GM23338 (cell line): ENCODE measurements at regions not wholly inside any gene's neighbourhood (a gene's known extent, or its start where the extent isn't known, plus 50 kb on each side); places are given as distances from the start of the nearest gene placed in this dataset.

ENCODE experiments used
- ATAC-seq: fragments of 200-7000 bp; cut with Tn5 transposase; 3 replicates; pipeline ENCODE4 v1.9.1; 2020
- DNase-seq: peaks from one replicate; pipeline ENCODE4 v3.0.0-alpha.2; 2015; ENCODE audit warnings: low spot score
- H2AFZ ChIP-seq: fragments of 200-600 bp; sonication (generic); 2 replicates; pipeline ENCODE4 v1.8.0; 2016; ENCODE audit warnings: antibody characterized with exemption, mild to moderate bottlenecking, moderate library complexity
- H3F3A ChIP-seq: fragments of 200-600 bp; sonication (generic); replicated peaks from 2 replicates; pipeline ENCODE4 v1.8.0; 2017; ENCODE audit warnings: antibody characterized with exemption, mixed run types, low read depth
- H3K27ac ChIP-seq: fragments of 200-600 bp; sonication (generic); 2 replicates; pipeline ENCODE4 v1.6.1; 2016; ENCODE audit warnings: low read depth
- H3K27me3 ChIP-seq: fragments of 200-600 bp; sonication (generic); 2 replicates; pipeline ENCODE4 v1.8.0; 2016; ENCODE audit warnings: mild to moderate bottlenecking, mixed run types, moderate library complexity; ENCODE audit not compliant: insufficient read depth
- H3K36me3 ChIP-seq: fragments of 200-600 bp; sonication (generic); 2 replicates; pipeline ENCODE4 v1.8.0; 2016; ENCODE audit warnings: mild to moderate bottlenecking; ENCODE audit not compliant: insufficient read depth
- H3K4me1 ChIP-seq: fragments of 200-600 bp; sonication (generic); 2 replicates; pipeline ENCODE4 v1.8.0; 2016; ENCODE audit warnings: mild to moderate bottlenecking, moderate library complexity; ENCODE audit not compliant: insufficient read depth
- H3K4me2 ChIP-seq: fragments of 200-600 bp; sonication (generic); 2 replicates; pipeline ENCODE4 v1.7.1; 2017; ENCODE audit warnings: mixed run types
- H3K4me3 ChIP-seq: fragments of 200-600 bp; sonication (generic); 2 replicates; pipeline ENCODE4 v1.6.1; 2016; ENCODE audit warnings: mixed run types
- H3K79me2 ChIP-seq: fragments of 200-600 bp; sonication (generic); replicated peaks from 2 replicates; pipeline ENCODE4 v1.8.0; 2017; ENCODE audit warnings: mild to moderate bottlenecking; ENCODE audit not compliant: insufficient read depth
- H3K9me2 ChIP-seq: fragments of 200-600 bp; sonication (generic); 2 replicates; pipeline ENCODE4 v1.8.0; 2017; ENCODE audit not compliant: insufficient read depth
- H4K20me1 ChIP-seq: fragments of 200-600 bp; sonication (generic); replicated peaks from 2 replicates; pipeline ENCODE4 v1.8.0; 2017; ENCODE audit warnings: mild to moderate bottlenecking; ENCODE audit not compliant: insufficient read depth
- H3K27ac Mint-ChIP-seq: 2 replicates; pipeline ENCODE4 v1.8.0; 2020; ENCODE audit warnings: inconsistent platforms, mild to moderate bottlenecking, moderate library complexity, mixed read lengths
- H3K27me3 Mint-ChIP-seq: 3 replicates; pipeline ENCODE4 v1.8.0; 2022; ENCODE audit warnings: low read depth, mild to moderate bottlenecking, moderate library complexity, mixed read lengths, inconsistent platforms; ENCODE audit not compliant: insufficient read depth, poor library complexity
- H3K36me3 Mint-ChIP-seq: 3 replicates; pipeline ENCODE4 v1.8.0; 2021; ENCODE audit warnings: low read depth, mild to moderate bottlenecking, inconsistent platforms, moderate library complexity, mixed read lengths
- H3K4me1 Mint-ChIP-seq: 3 replicates; pipeline ENCODE4 v1.8.0; 2020; ENCODE audit warnings: mild to moderate bottlenecking, inconsistent platforms, mixed read lengths
- H3K4me3 Mint-ChIP-seq: 3 replicates; pipeline ENCODE4 v1.8.0; 2021; ENCODE audit warnings: moderate library complexity, mild to moderate bottlenecking, inconsistent platforms, mixed read lengths
- H3K9me3 Mint-ChIP-seq: 3 replicates; pipeline ENCODE4 v1.8.0; 2020; ENCODE audit warnings: moderate library complexity, mild to moderate bottlenecking, inconsistent platforms, mixed read lengths
- CREB1 ChIP-seq: fragments of 250-450 bp; sonication (Bioruptor Pico); IDR thresholded peaks from 2 replicates; pipeline ENCODE4 v1.5.0; 2020; ENCODE audit warnings: low read depth, mild to moderate bottlenecking, moderate library complexity
- EZH2 ChIP-seq: fragments of 200-600 bp; sonication (generic); IDR thresholded peaks from one replicate; pipeline ENCODE4 v1.8.0; 2017; ENCODE audit warnings: antibody characterized with exemption, mild to moderate bottlenecking, low read depth; ENCODE audit not compliant: unreplicated experiment
- NANOG ChIP-seq: IDR thresholded peaks from 2 replicates; pipeline ENCODE4 v1.6.1; 2016; ENCODE audit warnings: antibody characterized with exemption, borderline replicate concordance
- POLR2AphosphoS5 ChIP-seq: IDR thresholded peaks from 2 replicates; pipeline ENCODE4 v1.6.1; 2016; ENCODE audit warnings: antibody characterized with exemption, low read depth
- STAT1 ChIP-seq: IDR thresholded peaks from one replicate; pipeline ENCODE4 v1.6.1; 2016; ENCODE audit warnings: antibody characterized with exemption; ENCODE audit not compliant: unreplicated experiment
- ZNF114 ChIP-seq: fragments of 250-450 bp; sonication (Bioruptor Pico); IDR thresholded peaks from 2 replicates; pipeline ENCODE4 v1.5.0; 2020; ENCODE audit warnings: mild to moderate bottlenecking, moderate library complexity
- ZNF331 ChIP-seq: fragments of 250-450 bp; sonication (Bioruptor Pico); IDR thresholded peaks from 2 replicates; pipeline ENCODE4 v1.5.0; 2020; ENCODE audit warnings: low read depth, mild to moderate bottlenecking, moderate library complexity
- TF ChIP-seq, protein P1 (sequence below), 2 experiments: fragments of 200-600 bp in 1 of 2; sonication (generic) in 1 of 2; conservative IDR thresholded peaks; 2 replicates each; pipeline versions ENCODE4 v1.5.1 to v1.6.1; 2016 to 2017; ENCODE audit warnings: antibody characterized with exemption in 2 of 2, low read depth in 2 of 2, mild to moderate bottlenecking in 2 of 2, moderate library complexity in 1 of 2
- TF ChIP-seq, protein P2 (sequence below): IDR thresholded peaks from 2 replicates; pipeline ENCODE4 v1.6.1; 2016; ENCODE audit warnings: antibody characterized with exemption
- TF ChIP-seq, protein P3 (sequence below): IDR thresholded peaks from one replicate; pipeline ENCODE4 v1.6.1; 2018; ENCODE audit warnings: antibody characterized with exemption; ENCODE audit not compliant: unreplicated experiment
- TF ChIP-seq, protein P4 (sequence below): fragments of 250-450 bp; sonication (Bioruptor Pico); IDR thresholded peaks from 2 replicates; pipeline ENCODE4 v1.5.0; 2020; ENCODE audit warnings: mild to moderate bottlenecking, moderate library complexity

DNA sequence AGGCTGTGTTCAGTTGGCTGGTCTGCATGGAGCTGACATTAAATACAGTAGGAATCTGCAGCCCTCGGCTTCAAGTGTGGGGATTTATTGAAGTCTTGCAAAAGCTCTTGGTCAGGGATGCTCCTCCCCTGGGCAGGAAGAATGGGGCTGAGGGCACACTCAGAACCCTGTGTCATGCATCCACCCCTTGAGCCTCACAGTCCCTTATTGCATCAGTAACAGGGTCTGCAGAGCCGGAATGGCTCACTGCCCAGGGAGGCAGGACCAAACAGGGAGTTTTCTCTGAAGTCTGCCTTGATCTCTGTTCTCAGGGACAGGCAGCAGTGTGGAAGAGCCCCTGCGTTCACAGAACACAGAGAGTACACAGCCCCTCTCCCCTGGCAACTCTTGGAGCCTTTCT is 216.8 kb downstream of the ENGASE start:
- no peak overlapping the region for H3K4me2 ChIP-seq

More for the DNA sequence above, 216.8 kb downstream of the ENGASE start:
- H3K9me3 Mint-ChIP-seq = no peaks in the 10 kb centered on the region; the same call in 2 of the 3 replicates
- no peak for DNase-seq
- H3K9me2 ChIP-seq = no peaks in the 10 kb centered on the region
- H3F3A ChIP-seq = no peaks in the 10 kb centered on the region
- H2AFZ ChIP-seq = no peak overlapping the region
- no peaks in the 10 kb centered on the region for H3K4me1 ChIP-seq
- H3K27me3 ChIP-seq = peaks cover 7% of the 10 kb centered on the region; the same call in 1 of the 2 replicates
- peaks cover 15% of the 10 kb centered on the region for H3K4me1 Mint-ChIP-seq
- H3K27ac ChIP-seq = no peak overlapping the region
- no peak for ATAC-seq
- H3K27ac Mint-ChIP-seq = no peak overlapping the region
- H3K27me3 Mint-ChIP-seq = peaks cover 24% of the 10 kb centered on the region
- no peak overlapping the region for H3K4me3 Mint-ChIP-seq
- H3K36me3 Mint-ChIP-seq = no peaks in the 10 kb centered on the region
- no peaks in the 10 kb centered on the region for H3K36me3 ChIP-seq
- no peaks in the 10 kb centered on the region; the same call in 1 of the 2 replicates for H4K20me1 ChIP-seq
- no peak overlapping the region for H3K4me3 ChIP-seq
- no peaks in the 10 kb centered on the region for H3K79me2 ChIP-seq
- TF ChIP-seq CREB1 (CRISPR knock-in tag) = no peak
- TF ChIP-seq, protein P1, sequence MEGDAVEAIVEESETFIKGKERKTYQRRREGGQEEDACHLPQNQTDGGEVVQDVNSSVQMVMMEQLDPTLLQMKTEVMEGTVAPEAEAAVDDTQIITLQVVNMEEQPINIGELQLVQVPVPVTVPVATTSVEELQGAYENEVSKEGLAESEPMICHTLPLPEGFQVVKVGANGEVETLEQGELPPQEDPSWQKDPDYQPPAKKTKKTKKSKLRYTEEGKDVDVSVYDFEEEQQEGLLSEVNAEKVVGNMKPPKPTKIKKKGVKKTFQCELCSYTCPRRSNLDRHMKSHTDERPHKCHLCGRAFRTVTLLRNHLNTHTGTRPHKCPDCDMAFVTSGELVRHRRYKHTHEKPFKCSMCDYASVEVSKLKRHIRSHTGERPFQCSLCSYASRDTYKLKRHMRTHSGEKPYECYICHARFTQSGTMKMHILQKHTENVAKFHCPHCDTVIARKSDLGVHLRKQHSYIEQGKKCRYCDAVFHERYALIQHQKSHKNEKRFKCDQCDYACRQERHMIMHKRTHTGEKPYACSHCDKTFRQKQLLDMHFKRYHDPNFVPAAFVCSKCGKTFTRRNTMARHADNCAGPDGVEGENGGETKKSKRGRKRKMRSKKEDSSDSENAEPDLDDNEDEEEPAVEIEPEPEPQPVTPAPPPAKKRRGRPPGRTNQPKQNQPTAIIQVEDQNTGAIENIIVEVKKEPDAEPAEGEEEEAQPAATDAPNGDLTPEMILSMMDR (conservative IDR thresholded peaks at IDR 0.05; ENCODE audit: low read depth in 2 of 2) = no peak
- TF ChIP-seq POLR2AphosphoS5 = no peak
- no peak for TF ChIP-seq STAT1
- no peak for TF ChIP-seq EZH2
- TF ChIP-seq, protein P2, sequence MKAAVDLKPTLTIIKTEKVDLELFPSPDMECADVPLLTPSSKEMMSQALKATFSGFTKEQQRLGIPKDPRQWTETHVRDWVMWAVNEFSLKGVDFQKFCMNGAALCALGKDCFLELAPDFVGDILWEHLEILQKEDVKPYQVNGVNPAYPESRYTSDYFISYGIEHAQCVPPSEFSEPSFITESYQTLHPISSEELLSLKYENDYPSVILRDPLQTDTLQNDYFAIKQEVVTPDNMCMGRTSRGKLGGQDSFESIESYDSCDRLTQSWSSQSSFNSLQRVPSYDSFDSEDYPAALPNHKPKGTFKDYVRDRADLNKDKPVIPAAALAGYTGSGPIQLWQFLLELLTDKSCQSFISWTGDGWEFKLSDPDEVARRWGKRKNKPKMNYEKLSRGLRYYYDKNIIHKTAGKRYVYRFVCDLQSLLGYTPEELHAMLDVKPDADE = no peak
- TF ChIP-seq NANOG = no peak
- TF ChIP-seq, protein P3, sequence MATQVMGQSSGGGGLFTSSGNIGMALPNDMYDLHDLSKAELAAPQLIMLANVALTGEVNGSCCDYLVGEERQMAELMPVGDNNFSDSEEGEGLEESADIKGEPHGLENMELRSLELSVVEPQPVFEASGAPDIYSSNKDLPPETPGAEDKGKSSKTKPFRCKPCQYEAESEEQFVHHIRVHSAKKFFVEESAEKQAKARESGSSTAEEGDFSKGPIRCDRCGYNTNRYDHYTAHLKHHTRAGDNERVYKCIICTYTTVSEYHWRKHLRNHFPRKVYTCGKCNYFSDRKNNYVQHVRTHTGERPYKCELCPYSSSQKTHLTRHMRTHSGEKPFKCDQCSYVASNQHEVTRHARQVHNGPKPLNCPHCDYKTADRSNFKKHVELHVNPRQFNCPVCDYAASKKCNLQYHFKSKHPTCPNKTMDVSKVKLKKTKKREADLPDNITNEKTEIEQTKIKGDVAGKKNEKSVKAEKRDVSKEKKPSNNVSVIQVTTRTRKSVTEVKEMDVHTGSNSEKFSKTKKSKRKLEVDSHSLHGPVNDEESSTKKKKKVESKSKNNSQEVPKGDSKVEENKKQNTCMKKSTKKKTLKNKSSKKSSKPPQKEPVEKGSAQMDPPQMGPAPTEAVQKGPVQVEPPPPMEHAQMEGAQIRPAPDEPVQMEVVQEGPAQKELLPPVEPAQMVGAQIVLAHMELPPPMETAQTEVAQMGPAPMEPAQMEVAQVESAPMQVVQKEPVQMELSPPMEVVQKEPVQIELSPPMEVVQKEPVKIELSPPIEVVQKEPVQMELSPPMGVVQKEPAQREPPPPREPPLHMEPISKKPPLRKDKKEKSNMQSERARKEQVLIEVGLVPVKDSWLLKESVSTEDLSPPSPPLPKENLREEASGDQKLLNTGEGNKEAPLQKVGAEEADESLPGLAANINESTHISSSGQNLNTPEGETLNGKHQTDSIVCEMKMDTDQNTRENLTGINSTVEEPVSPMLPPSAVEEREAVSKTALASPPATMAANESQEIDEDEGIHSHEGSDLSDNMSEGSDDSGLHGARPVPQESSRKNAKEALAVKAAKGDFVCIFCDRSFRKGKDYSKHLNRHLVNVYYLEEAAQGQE = no peak
- no peak for TF ChIP-seq ZNF114 (CRISPR knock-in tag)
- TF ChIP-seq, protein P4, sequence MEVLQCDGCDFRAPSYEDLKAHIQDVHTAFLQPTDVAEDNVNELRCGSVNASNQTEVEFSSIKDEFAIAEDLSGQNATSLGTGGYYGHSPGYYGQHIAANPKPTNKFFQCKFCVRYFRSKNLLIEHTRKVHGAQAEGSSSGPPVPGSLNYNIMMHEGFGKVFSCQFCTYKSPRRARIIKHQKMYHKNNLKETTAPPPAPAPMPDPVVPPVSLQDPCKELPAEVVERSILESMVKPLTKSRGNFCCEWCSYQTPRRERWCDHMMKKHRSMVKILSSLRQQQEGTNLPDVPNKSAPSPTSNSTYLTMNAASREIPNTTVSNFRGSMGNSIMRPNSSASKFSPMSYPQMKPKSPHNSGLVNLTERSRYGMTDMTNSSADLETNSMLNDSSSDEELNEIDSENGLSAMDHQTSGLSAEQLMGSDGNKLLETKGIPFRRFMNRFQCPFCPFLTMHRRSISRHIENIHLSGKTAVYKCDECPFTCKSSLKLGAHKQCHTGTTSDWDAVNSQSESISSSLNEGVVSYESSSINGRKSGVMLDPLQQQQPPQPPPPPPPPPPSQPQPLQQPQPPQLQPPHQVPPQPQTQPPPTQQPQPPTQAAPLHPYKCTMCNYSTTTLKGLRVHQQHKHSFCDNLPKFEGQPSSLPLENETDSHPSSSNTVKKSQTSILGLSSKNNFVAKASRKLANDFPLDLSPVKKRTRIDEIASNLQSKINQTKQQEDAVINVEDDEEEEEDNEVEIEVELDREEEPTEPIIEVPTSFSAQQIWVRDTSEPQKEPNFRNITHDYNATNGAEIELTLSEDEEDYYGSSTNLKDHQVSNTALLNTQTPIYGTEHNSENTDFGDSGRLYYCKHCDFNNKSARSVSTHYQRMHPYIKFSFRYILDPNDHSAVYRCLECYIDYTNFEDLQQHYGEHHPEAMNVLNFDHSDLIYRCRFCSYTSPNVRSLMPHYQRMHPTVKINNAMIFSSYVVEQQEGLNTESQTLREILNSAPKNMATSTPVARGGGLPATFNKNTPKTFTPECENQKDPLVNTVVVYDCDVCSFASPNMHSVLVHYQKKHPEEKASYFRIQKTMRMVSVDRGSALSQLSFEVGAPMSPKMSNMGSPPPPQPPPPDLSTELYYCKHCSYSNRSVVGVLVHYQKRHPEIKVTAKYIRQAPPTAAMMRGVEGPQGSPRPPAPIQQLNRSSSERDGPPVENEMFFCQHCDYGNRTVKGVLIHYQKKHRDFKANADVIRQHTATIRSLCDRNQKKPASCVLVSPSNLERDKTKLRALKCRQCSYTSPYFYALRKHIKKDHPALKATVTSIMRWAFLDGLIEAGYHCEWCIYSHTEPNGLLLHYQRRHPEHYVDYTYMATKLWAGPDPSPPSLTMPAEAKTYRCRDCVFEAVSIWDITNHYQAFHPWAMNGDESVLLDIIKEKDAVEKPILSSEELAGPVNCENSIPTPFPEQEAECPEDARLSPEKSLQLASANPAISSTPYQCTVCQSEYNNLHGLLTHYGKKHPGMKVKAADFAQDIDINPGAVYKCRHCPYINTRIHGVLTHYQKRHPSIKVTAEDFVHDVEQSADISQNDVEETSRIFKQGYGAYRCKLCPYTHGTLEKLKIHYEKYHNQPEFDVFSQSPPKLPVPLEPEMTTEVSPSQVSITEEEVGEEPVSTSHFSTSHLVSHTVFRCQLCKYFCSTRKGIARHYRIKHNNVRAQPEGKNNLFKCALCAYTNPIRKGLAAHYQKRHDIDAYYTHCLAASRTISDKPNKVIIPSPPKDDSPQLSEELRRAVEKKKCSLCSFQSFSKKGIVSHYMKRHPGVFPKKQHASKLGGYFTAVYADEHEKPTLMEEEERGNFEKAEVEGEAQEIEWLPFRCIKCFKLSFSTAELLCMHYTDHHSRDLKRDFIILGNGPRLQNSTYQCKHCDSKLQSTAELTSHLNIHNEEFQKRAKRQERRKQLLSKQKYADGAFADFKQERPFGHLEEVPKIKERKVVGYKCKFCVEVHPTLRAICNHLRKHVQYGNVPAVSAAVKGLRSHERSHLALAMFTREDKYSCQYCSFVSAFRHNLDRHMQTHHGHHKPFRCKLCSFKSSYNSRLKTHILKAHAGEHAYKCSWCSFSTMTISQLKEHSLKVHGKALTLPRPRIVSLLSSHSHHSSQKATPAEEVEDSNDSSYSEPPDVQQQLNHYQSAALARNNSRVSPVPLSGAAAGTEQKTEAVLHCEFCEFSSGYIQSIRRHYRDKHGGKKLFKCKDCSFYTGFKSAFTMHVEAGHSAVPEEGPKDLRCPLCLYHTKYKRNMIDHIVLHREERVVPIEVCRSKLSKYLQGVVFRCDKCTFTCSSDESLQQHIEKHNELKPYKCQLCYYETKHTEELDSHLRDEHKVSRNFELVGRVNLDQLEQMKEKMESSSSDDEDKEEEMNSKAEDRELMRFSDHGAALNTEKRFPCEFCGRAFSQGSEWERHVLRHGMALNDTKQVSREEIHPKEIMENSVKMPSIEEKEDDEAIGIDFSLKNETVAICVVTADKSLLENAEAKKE (CRISPR knock-in tag) = no peak
- TF ChIP-seq ZNF331 = no peak
